ENCODE measurements at regions not wholly inside any gene's neighbourhood (a gene's known extent, or its start where the extent isn't known, plus 50 kb on each side); places are given as distances from the start of the nearest gene placed in this dataset.

DNA sequence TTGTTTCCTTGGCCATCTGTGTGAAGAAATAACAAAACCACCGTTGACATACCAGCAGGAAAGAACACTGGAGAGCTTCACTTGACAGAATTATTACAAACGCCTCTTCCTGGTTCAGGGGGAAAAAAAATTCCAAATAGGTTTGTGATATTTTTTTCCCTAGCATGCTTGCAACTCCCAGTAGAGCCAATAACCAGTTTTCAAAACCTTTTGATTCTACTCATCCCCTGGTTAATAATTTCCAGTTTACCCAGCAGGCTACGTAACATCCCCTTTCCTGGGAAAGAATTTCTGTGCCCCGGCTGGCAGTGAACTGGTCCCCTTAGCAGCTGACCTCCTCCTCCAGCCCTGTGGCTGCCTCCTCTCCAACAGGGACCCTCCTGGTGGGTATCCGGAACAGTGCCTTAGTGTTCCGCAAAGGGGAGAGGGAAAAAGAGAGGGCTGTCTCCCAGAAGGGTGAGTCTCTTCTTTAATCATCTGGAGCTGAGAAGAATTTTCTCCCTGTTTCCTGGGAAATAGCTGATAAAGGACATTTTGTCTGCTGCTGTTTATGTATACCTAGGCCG, 72.8 kb upstream of the BOD1 start:
- TF ChIP-seq, protein P1, sequence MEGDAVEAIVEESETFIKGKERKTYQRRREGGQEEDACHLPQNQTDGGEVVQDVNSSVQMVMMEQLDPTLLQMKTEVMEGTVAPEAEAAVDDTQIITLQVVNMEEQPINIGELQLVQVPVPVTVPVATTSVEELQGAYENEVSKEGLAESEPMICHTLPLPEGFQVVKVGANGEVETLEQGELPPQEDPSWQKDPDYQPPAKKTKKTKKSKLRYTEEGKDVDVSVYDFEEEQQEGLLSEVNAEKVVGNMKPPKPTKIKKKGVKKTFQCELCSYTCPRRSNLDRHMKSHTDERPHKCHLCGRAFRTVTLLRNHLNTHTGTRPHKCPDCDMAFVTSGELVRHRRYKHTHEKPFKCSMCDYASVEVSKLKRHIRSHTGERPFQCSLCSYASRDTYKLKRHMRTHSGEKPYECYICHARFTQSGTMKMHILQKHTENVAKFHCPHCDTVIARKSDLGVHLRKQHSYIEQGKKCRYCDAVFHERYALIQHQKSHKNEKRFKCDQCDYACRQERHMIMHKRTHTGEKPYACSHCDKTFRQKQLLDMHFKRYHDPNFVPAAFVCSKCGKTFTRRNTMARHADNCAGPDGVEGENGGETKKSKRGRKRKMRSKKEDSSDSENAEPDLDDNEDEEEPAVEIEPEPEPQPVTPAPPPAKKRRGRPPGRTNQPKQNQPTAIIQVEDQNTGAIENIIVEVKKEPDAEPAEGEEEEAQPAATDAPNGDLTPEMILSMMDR (IDR thresholded peaks at IDR 0.05) = no peak
- no peak for TF ChIP-seq POLR2A (IDR thresholded peaks at IDR 0.05)
